ENCODE measurements at regions not wholly inside any gene's neighbourhood (a gene's known extent, or its start where the extent isn't known, plus 50 kb on each side); places are given as distances from the start of the nearest gene placed in this dataset.

GRCh38 chr22:49189871-49190270, 637.8 kb downstream of the BRD1 start:
- TF ChIP-seq, protein P1, sequence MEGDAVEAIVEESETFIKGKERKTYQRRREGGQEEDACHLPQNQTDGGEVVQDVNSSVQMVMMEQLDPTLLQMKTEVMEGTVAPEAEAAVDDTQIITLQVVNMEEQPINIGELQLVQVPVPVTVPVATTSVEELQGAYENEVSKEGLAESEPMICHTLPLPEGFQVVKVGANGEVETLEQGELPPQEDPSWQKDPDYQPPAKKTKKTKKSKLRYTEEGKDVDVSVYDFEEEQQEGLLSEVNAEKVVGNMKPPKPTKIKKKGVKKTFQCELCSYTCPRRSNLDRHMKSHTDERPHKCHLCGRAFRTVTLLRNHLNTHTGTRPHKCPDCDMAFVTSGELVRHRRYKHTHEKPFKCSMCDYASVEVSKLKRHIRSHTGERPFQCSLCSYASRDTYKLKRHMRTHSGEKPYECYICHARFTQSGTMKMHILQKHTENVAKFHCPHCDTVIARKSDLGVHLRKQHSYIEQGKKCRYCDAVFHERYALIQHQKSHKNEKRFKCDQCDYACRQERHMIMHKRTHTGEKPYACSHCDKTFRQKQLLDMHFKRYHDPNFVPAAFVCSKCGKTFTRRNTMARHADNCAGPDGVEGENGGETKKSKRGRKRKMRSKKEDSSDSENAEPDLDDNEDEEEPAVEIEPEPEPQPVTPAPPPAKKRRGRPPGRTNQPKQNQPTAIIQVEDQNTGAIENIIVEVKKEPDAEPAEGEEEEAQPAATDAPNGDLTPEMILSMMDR (IDR thresholded peaks at IDR 0.05), result no peak
- TF ChIP-seq POLR2A (IDR thresholded peaks at IDR 0.05), result no peak
